Skin of body (tissue), 1 donor: ENCODE measurements at regions not wholly inside any gene's neighbourhood (a gene's known extent, or its start where the extent isn't known, plus 50 kb on each side); places are given as distances from the start of the nearest gene placed in this dataset. TPM values are rescaled to one million over a fixed set of nuclear protein-coding genes. Genes with fewer than 3 reads are reported as not detected.

Source experiments
- small RNA-seq: library from RNA; depleted of rRNA; stranded (forward); fragments of <200 nt; gene quantifications from one replicate; pipeline ENCODE3, GENCODE V24; 2014; ENCODE audit warnings: low replicate concordance

Small RNA genes in the stretch of these regions (small RNA-seq; reads per million reads assigned to genes)
- not detected for gene AC239800.3
- gene HIST2H3PS2: not detected
- gene RNU1-114P: not detected
- gene RNU1-143P: not detected
- gene RNU1-92P: not detected
- 1.3 reads per million, percentile 82 among the genes with 10 or more reads in this experiment for gene RNVU1-17
- gene RNVU1-18: not detected
